GM19324 (cell line): ENCODE measurements at regions not wholly inside any gene's neighbourhood (a gene's known extent, or its start where the extent isn't known, plus 50 kb on each side); places are given as distances from the start of the nearest gene placed in this dataset.

ENCODE experiments used
- ATAC-seq: cut with Tn5 transposase; IDR thresholded peaks from one replicate; pipeline ENCODE4 v1.9.1; 2021; ENCODE audit warnings: mild to moderate bottlenecking, moderate library complexity; ENCODE audit not compliant: unreplicated experiment, low FRiP score

DNA sequence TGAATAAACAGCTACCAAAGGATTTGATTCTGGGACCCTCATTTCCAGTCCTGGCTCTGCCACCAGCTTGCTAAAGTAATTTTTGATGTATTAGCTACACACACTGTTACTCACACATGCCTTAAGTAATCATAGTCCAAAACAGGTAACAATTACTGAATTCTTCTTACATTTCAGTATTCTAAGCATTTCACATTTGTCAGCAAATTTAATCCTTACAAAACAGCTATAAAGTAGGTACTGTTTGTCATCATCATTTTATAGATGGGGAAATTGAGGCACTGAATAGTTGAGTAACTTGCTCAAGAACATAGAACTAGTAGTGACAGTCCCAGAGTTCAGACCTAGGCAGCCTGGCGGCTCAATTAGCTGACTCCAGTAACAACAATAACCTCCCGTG, 272.6 kb downstream of the QKI start:
- no peak for ATAC-seq

- no peak for ATAC-seq
These were observed 271.8 kb downstream of the QKI start for GRCh38 chr6:163686301-163686700.

DNA sequence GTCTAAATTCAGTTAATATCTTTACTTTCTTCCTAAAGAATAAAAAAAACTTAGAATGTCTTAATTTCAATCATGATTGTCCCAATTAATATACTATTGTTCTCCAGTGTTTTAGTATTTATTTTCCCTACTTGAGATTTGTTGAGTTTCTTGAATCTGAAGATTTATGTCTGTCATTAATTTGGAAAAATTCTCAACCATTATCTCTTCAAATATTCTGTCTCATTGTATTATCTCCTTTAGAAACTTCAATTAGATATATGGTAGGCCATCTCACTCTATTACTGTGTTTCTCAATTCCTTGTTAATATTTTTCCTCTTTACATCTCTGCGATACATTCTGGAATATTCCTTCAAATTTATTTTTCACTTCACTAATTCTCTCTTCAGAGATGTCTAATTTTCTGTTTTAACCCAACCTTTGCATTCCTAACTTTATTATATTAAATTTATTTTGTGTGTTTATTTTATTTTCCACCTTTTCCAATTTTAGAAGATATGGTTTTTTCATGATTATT, 268.6 kb downstream of the QKI start:
- ATAC-seq = no peak

- ATAC-seq = no peak
These were observed 265.2 kb downstream of the QKI start for GRCh38 chr6:163679753-163680152.

- ATAC-seq = no peak
These were observed 264.6 kb downstream of the QKI start for GRCh38 chr6:163679012-163679660.

DNA sequence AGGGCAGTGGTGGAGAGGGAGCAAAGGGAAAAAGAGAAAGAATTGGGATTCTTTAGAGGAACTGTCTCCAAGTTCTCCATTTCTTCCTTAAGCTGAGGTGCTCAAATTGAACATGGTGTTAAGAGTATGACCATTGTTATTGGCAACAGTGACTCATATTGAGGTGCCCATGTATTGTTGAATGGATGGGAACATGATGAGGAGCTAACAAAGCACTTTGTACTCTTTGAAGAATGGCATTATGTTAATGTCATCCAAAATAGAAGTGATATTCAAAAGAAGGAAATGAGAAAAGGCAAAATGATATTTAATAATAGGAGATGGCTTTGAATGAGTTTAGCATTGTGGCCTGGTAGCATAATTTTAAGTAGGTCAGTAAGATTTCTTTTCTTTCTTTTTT, 261.1 kb downstream of the QKI start:
- no peak for ATAC-seq

- no peak for ATAC-seq
These were observed 258.2 kb downstream of the QKI start for GRCh38 chr6:163672710-163673109.

DNA sequence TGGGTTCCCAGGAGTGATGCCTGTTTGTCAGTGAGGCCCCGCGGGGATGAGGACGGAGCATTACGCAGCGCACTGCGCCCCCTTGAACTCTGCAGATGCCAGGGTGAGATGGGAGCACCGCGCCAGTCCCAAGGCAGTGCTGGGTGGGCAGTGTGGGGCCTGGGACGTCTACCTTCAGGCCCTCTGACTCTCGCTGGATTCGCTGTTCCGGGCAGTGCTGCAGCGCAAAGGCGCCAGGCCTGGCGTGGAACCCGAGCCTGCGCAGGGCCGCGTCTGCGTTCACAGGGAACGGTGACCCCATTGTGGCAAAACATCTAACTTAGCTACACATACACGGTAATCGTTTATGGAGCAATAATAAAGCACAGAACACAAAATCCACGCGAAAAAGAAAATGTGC, 257.3 kb downstream of the QKI start:
- ATAC-seq = no peak

DNA sequence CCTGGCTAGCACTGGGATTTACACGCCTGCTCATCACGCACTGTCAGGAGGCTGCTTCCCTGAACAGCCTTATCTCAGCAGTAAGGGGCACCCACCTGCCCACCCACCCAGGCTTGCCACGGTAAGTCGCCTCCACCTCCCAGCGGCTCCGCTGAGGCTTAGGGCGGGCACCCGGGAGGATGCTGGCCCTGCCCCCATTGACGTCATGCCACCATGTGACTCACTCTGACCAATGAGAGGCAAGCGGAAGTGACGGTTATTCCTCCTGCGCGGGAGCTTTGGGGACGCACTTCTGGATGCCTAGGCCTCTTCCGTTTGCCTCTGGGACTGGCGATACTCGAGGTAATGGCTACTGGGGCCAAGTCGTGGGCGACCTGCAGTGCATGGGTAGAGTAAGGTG, 256.8 kb downstream of the QKI start:
- no peak for ATAC-seq

DNA sequence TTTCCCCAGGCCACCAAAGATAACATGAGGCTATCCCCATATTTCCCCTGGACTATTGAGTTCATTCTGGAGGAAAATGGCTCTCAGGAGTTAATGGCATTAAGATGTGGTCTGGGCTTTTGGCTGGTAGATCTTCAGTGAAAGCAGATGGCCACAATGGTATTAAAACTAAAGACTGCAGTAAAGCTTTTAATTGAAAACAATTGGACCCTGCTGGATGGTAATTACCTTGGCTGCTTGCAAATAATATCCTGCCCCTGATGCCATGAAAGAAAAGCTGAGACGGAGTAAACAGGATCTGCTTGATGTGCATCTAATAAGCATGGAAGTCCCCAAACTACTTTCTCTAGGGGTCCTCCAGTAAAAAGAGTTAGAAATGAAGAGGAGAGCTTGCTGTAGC, 255.8 kb downstream of the QKI start:
- ATAC-seq = no peak

- ATAC-seq = no peak
These were observed 253.5 kb downstream of the QKI start for GRCh38 chr6:163668061-163668426.

DNA sequence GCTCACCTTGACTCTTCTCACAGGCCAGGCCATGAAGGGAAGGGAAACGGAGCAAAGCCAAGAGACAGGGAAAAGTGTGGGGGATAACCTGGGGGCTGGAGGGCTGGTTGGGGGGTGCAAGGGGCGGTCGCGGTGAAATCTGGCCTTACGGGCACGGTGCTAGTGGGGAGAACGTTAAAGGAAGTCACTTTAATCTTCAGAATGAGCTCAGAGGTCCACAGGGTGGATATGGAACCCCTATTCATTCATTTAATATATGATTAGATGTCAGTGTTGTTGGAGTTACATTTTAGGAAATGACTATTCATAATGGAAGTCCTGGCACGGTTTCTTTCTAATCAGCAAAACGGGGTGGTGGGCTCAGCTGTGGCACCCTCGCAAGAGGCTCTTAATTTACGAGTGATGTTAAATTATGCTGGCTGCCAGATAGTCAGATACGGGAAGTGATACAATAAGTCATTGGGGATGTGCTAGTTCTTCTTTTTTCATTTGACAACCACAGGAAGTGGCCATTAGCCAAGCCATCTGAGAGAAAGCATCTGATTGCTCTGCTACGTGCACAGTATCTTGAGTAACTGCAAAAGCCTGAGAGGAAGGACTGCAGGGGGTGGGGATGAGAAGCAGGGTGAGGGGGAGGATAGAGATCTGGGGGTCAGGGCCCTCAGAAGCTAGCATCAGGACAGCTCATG, 253.0 kb downstream of the QKI start:
- peak; percentile 97 for ATAC-seq

GRCh38 chr6:163665464-163665863, 250.9 kb downstream of the QKI start:
- no peak for ATAC-seq

DNA sequence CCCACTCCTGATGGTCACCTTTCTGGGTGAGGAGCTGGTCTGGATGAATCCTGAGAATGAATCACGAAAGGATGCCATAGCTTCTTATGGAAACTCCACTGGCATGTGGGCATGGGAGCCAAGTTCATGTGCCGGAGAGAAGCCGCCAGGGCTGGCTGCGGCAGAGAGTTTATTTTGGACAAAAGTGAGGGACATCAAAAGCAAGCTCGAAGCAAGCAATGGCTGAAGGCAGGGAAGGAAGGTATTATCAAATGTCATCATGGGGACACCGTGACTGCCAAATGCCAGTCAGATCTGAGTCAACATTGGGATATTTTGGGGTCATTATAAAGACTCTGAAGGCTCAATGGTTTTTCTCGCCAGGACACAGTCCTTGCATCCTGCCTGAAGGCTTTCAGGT, 249.1 kb downstream of the QKI start:
- no peak for ATAC-seq

- no peak for ATAC-seq
These were observed 248.2 kb downstream of the QKI start for GRCh38 chr6:163662604-163663225.

- peak; percentile 92 for ATAC-seq
These were observed 246.8 kb downstream of the QKI start for GRCh38 chr6:163661272-163661671.

DNA sequence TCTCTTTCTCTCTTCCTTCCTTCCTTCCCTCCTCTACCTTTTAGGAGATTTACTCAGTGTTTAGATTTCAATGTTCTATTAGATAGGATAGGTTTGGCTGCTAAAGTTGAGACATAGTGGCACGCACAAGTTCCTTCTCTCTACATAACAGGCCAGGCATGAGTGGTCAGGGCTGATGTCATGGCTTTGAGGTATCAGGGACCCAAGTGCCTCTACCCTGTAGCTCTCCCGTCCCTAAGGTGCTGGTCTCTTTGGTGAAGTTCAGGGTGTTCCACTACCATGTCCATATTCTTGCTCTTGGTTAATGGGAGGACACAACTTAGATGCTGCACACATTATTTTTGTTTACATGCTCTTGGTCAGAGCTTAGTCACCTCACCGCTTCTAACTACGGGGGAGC, 245.3 kb downstream of the QKI start:
- ATAC-seq = no peak

GRCh38 chr6:163655217-163656121, 241.0 kb downstream of the QKI start:
- ATAC-seq = no peak

- no peak for ATAC-seq
These were observed 237.6 kb downstream of the QKI start for GRCh38 chr6:163651915-163652668.

- no peak for ATAC-seq
These were observed 236.9 kb downstream of the QKI start for GRCh38 chr6:163651426-163651825.
